CD14-positive monocyte (primary cell): ENCODE measurements at regions not wholly inside any gene's neighbourhood (a gene's known extent, or its start where the extent isn't known, plus 50 kb on each side); places are given as distances from the start of the nearest gene placed in this dataset.

Experiments
- DNase-seq, 3 donors: peaks; one replicate each; pipeline ENCODE4 v3.0.0-alpha.2; 2011 to 2022
- H2AFZ ChIP-seq: 2 replicates; pipeline ENCODE4 v1.6.0; 2012; ENCODE audit warnings: mild to moderate bottlenecking, low read depth, low read length, inconsistent platforms; ENCODE audit not compliant: insufficient read depth, poor library complexity, severe bottlenecking
- H3K27ac ChIP-seq, 2 donors: 1 replicate in 1 of 2; 2 replicates in 1 of 2; pipeline ENCODE4 v1.5.1; 2012 to 2013; ENCODE audit warnings: low read length in 2 of 2, control low read depth in 1 of 2, inconsistent platforms in 1 of 2, low read depth in 1 of 2, mild to moderate bottlenecking in 1 of 2
- H3K27me3 ChIP-seq, 2 donors: one replicate each; pipeline versions ENCODE4 v1.6.0 to v1.6.1; 2011 to 2013; ENCODE audit warnings: low read length in 2 of 2; ENCODE audit not compliant: control insufficient read depth in 2 of 2, insufficient read depth in 2 of 2
- H3K36me3 ChIP-seq, 2 donors: replicated peaks in 1 of 2; 1 replicate in 1 of 2; 2 replicates in 1 of 2; pipeline versions ENCODE4 v1.5.1 to v1.6.1; 2012 to 2013; ENCODE audit warnings: low read length in 2 of 2, control low read depth in 1 of 2, inconsistent platforms in 1 of 2, mild to moderate bottlenecking in 1 of 2; ENCODE audit not compliant: insufficient read depth in 2 of 2, control insufficient read depth in 1 of 2
- H3K4me1 ChIP-seq, 2 donors: 1 replicate in 1 of 2; 2 replicates in 1 of 2; pipeline versions ENCODE4 v1.5.1 to v1.6.1; 2012 to 2013; ENCODE audit warnings: low read length in 2 of 2, control low read depth in 1 of 2, inconsistent platforms in 1 of 2, mild to moderate bottlenecking in 1 of 2, moderate library complexity in 1 of 2; ENCODE audit not compliant: insufficient read depth in 2 of 2, control insufficient read depth in 1 of 2
- H3K4me2 ChIP-seq: replicated peaks from 2 replicates; pipeline ENCODE3; 2012; ENCODE audit warnings: low read length, moderate library complexity, mild to moderate bottlenecking; ENCODE audit not compliant: poor library complexity, severe bottlenecking; ENCODE audit errors: extremely low read depth
- H3K4me3 ChIP-seq, 3 experiments: fragments of 200-600 bp in 1 of 3; sonication (generic) in 1 of 3; replicated peaks in 1 of 3; 1 replicate in 2 of 3; 2 replicates in 1 of 3; pipeline ENCODE4 v1.5.1; 2011 to 2013; ENCODE audit warnings: low read length in 3 of 3, mild to moderate bottlenecking in 3 of 3, control low read depth in 2 of 3, low read depth in 2 of 3, inconsistent platforms in 1 of 3, moderate library complexity in 1 of 3
- H3K79me2 ChIP-seq: 2 replicates; pipeline ENCODE4 v1.6.0; 2012; ENCODE audit warnings: mild to moderate bottlenecking, control low read depth, inconsistent platforms, low read length, moderate library complexity; ENCODE audit not compliant: insufficient read depth
- H3K9ac ChIP-seq: 2 replicates; pipeline ENCODE4 v1.6.0; 2017; ENCODE audit warnings: low read length, mild to moderate bottlenecking; ENCODE audit not compliant: insufficient read depth, poor library complexity, severe bottlenecking
- H3K9me3 ChIP-seq, 2 donors: replicated peaks in 1 of 2; 1 replicate in 1 of 2; 2 replicates in 1 of 2; pipeline versions ENCODE4 v1.5.1 to v1.6.1; 2012 to 2013; ENCODE audit warnings: low read length in 2 of 2, control low read depth in 1 of 2; ENCODE audit not compliant: control insufficient read depth in 1 of 2, insufficient read depth in 1 of 2
- H4K20me1 ChIP-seq: 2 replicates; pipeline ENCODE4 v1.6.0; 2012; ENCODE audit warnings: mild to moderate bottlenecking, low read length, control low read depth, moderate library complexity; ENCODE audit not compliant: insufficient read depth
- H3K27ac Mint-ChIP-seq, 7 donors: one replicate each; pipeline ENCODE4 v1.8.0; 2020; ENCODE audit warnings: mild to moderate bottlenecking in 7 of 7, mixed read lengths in 7 of 7, moderate library complexity in 6 of 7, inconsistent platforms in 2 of 7
- H3K27me3 Mint-ChIP-seq, 3 donors: one replicate each; pipeline ENCODE4 v1.8.0; 2021 to 2022; ENCODE audit warnings: low read depth in 3 of 3, mild to moderate bottlenecking in 3 of 3, mixed read lengths in 3 of 3, moderate library complexity in 3 of 3, inconsistent platforms in 1 of 3
- H3K36me3 Mint-ChIP-seq, 2 donors: one replicate each; pipeline ENCODE4 v1.8.0; 2020; ENCODE audit warnings: mixed read lengths in 2 of 2, inconsistent platforms in 1 of 2, mild to moderate bottlenecking in 1 of 2
- H3K4me1 Mint-ChIP-seq: one replicate; pipeline ENCODE4 v1.8.0; 2020; ENCODE audit warnings: mild to moderate bottlenecking, mixed read lengths
- H3K4me3 Mint-ChIP-seq, 2 donors: one replicate each; pipeline ENCODE4 v1.8.0; 2020; ENCODE audit warnings: mild to moderate bottlenecking in 2 of 2, mixed read lengths in 2 of 2, moderate library complexity in 1 of 2
- H3K9me3 Mint-ChIP-seq, 7 donors: one replicate each; pipeline ENCODE4 v1.8.0; 2020 to 2022; ENCODE audit warnings: mixed read lengths in 7 of 7, mild to moderate bottlenecking in 6 of 7, moderate library complexity in 6 of 7, inconsistent platforms in 2 of 7
- WGBS: methylation state at CpG from one replicate; pipeline ENCODE4 v1.1.5; 2013; ENCODE audit warnings: missing lambda C conversion rate; ENCODE audit not compliant: insufficient coverage; 5-methylcytosine and 5-hydroxymethylcytosine counted together
- intact Hi-C, 2 donors: fragments of 100-400 bp; cut with micrococcal nuclease; formaldehyde crosslinking; loops; one replicate each; pipeline versions ENCODE4 v1.15.0 to v1.15.1; 2023
- TF ChIP-seq, protein P1 (sequence below): fragments of 200-600 bp; IDR thresholded peaks from one replicate; pipeline ENCODE4 v1.8.0; 2022; ENCODE audit warnings: antibody characterized with exemption, mild to moderate bottlenecking

DNA sequence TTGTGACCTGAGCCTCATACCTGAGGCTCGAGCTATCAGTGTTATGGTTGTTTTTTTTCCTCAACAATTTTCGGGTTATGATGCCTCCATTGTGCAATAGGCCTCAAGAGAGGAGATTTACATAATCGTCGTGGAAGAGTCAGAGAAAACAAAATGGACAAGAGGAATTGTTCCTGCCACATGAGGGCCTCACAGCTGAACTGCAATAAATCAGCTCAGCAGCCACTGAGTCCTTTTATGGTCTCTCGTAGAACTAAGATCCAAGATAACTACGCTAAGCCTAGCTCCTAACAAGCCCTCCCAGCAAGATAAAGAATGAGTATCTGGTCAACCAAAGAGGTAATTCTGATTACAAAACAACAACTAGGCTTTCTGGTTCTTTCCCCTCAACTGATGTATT is 336.8 kb downstream of the WDR11 start:
- H3K36me3 Mint-ChIP-seq, result no peaks in the 10 kb centered on the region

DNA sequence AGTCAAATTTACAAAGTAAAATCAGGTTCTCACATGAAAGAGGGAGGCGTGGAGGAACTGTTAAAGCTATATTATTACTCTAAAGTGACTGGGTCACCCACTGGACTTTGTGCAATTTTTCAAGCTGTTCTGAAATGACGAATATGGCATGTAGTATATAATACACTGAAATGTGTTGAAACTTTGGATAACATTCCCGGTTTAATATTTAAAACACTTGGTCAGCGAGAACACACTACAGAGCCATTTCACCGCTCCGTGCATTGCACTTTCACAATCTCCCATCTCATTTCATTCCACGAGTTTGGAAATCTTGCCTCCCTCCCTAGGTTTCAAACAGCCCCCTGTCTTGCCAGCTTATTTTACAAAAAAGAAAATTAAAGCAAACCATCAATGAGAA is 337.9 kb downstream of the WDR11 start:
- WGBS, result 83% methylated on average over 4 of the region's 7 CpGs
- intact Hi-C loops, result no loop called here
- H3K27me3 Mint-ChIP-seq, result peaks cover 0 to 12% (median 0%) of the 10 kb centered on the region in 3 donors

More for the DNA sequence above, 336.8 kb downstream of the WDR11 start:
- Mint-ChIP-seq H3K4me1 (no peaks in the 10 kb centered on the region), H3K27me3 (peaks cover 0 to 7% (median 0%) of the 10 kb centered on the region in 3 donors), H3K4me3 (no peak overlapping the region), H3K27ac (no peak overlapping the region), H3K9me3 (peaks cover 0 to 9% (median 2%) of the 10 kb centered on the region in 7 donors)
- H3K79me2 ChIP-seq, result no peaks in the 10 kb centered on the region
- H3K27me3 ChIP-seq, result no peaks in the 10 kb centered on the region
- H4K20me1 ChIP-seq, result no peaks in the 10 kb centered on the region
- no peak overlapping the region for H3K4me3 ChIP-seq
- DNase-seq, result no peak
- H3K4me2 ChIP-seq, result no peak overlapping the region
- H3K27ac ChIP-seq, result no peak overlapping the region
- H3K36me3 ChIP-seq, result no peaks in the 10 kb centered on the region
- H3K4me1 ChIP-seq, result no peaks in the 10 kb centered on the region
- no peaks in the 10 kb centered on the region for H3K9me3 ChIP-seq
- 47% methylated on average over 5 of the region's 6 CpGs for WGBS
- intact Hi-C loops, result no loop called here
- TF ChIP-seq, protein P1, sequence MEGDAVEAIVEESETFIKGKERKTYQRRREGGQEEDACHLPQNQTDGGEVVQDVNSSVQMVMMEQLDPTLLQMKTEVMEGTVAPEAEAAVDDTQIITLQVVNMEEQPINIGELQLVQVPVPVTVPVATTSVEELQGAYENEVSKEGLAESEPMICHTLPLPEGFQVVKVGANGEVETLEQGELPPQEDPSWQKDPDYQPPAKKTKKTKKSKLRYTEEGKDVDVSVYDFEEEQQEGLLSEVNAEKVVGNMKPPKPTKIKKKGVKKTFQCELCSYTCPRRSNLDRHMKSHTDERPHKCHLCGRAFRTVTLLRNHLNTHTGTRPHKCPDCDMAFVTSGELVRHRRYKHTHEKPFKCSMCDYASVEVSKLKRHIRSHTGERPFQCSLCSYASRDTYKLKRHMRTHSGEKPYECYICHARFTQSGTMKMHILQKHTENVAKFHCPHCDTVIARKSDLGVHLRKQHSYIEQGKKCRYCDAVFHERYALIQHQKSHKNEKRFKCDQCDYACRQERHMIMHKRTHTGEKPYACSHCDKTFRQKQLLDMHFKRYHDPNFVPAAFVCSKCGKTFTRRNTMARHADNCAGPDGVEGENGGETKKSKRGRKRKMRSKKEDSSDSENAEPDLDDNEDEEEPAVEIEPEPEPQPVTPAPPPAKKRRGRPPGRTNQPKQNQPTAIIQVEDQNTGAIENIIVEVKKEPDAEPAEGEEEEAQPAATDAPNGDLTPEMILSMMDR, result no peak
- no peak overlapping the region for H3K9ac ChIP-seq
- no peak overlapping the region for H2AFZ ChIP-seq

More for the DNA sequence above, 337.9 kb downstream of the WDR11 start:
- H3K9me3 ChIP-seq, result no peaks in the 10 kb centered on the region
- no peaks in the 10 kb centered on the region for H3K27me3 ChIP-seq
- TF ChIP-seq, protein P1, result no peak
- H3K9me3 Mint-ChIP-seq, result peaks cover 0 to 10% (median 2%) of the 10 kb centered on the region in 7 donors
- no peaks in the 10 kb centered on the region for H3K4me1 ChIP-seq
- H3K4me1 Mint-ChIP-seq, result no peaks in the 10 kb centered on the region
- no peaks in the 10 kb centered on the region for H4K20me1 ChIP-seq
- H3K27ac ChIP-seq, result no peak overlapping the region
- no peak overlapping the region for H3K4me2 ChIP-seq
- H3K4me3 ChIP-seq, result no peak overlapping the region
- no peak overlapping the region for H3K27ac Mint-ChIP-seq
- H3K36me3 Mint-ChIP-seq, result no peaks in the 10 kb centered on the region
- H3K4me3 Mint-ChIP-seq, result no peak overlapping the region
- H2AFZ ChIP-seq, result no peak overlapping the region
- H3K9ac ChIP-seq, result no peak overlapping the region
- no peaks in the 10 kb centered on the region for H3K79me2 ChIP-seq
- no peaks in the 10 kb centered on the region for H3K36me3 ChIP-seq
- no peak for DNase-seq
